Karpas-422 (cell line): ENCODE measurements at regions not wholly inside any gene's neighbourhood (a gene's known extent, or its start where the extent isn't known, plus 50 kb on each side); places are given as distances from the start of the nearest gene placed in this dataset. TPM values are rescaled to one million over a fixed set of nuclear protein-coding genes. Genes with fewer than 3 reads are reported as not detected.

Source experiments
- DNase-seq: peaks from one replicate; pipeline ENCODE4 v3.0.0-alpha.2; 2015
- H2AFZ ChIP-seq: fragments of 200-600 bp; sonication (generic); 2 replicates; pipeline ENCODE4 v1.6.1; 2014; ENCODE audit warnings: antibody characterized with exemption, low read length, mixed read lengths
- H3K27ac ChIP-seq: fragments of 200-600 bp; sonication (generic); 2 replicates; pipeline ENCODE4 v1.5.1; 2014; ENCODE audit warnings: mild to moderate bottlenecking, low read length, moderate library complexity
- H3K27me3 ChIP-seq: fragments of 200-600 bp; sonication (generic); 2 replicates; pipeline ENCODE4 v1.6.1; 2014; ENCODE audit warnings: low read length, mixed read lengths
- H3K36me3 ChIP-seq: fragments of 200-600 bp; sonication (generic); 2 replicates; pipeline ENCODE4 v1.6.1; 2014; ENCODE audit warnings: low read length, mixed read lengths; ENCODE audit not compliant: insufficient read depth
- H3K4me1 ChIP-seq: fragments of 200-600 bp; sonication (generic); 2 replicates; pipeline ENCODE4 v1.6.1; 2014; ENCODE audit warnings: mild to moderate bottlenecking, low read length, mixed read lengths
- H3K4me2 ChIP-seq: fragments of 200-600 bp; sonication (generic); 2 replicates; pipeline ENCODE4 v1.6.1; 2014; ENCODE audit warnings: low read length, low read depth, mild to moderate bottlenecking; ENCODE audit not compliant: poor library complexity, severe bottlenecking
- H3K4me3 ChIP-seq: fragments of 200-600 bp; sonication (generic); 2 replicates; pipeline ENCODE4 v1.5.1; 2014; ENCODE audit warnings: mild to moderate bottlenecking, antibody characterized with exemption, low read length, mixed read lengths
- H3K79me2 ChIP-seq: fragments of 200-600 bp; sonication (generic); 2 replicates; pipeline ENCODE4 v1.6.1; 2014; ENCODE audit warnings: mild to moderate bottlenecking, low read length, mixed read lengths
- H3K9ac ChIP-seq: fragments of 200-600 bp; sonication (generic); 2 replicates; pipeline ENCODE4 v1.6.0; 2014; ENCODE audit warnings: low read length
- H3K9me2 ChIP-seq: fragments of 200-600 bp; sonication (generic), shearing (Covaris generic); replicated peaks from 2 replicates; pipeline ENCODE4 v1.6.0; 2014; ENCODE audit warnings: mild to moderate bottlenecking, low read length, moderate library complexity; ENCODE audit not compliant: insufficient read depth
- H3K9me3 ChIP-seq: fragments of 300-700, 200-600 bp; sonication (generic); 2 replicates; pipeline ENCODE4 v1.6.1; 2014; ENCODE audit warnings: low read length, mixed read lengths
- H4K20me1 ChIP-seq: fragments of 200-600 bp; sonication (generic); 2 replicates; pipeline ENCODE4 v1.6.1; 2014; ENCODE audit warnings: mild to moderate bottlenecking, antibody characterized with exemption, low read length, low read depth; ENCODE audit not compliant: insufficient read depth
- small RNA-seq: library from RNA; depleted of rRNA; stranded (forward); fragments of <200 nt; gene quantifications from one replicate; pipeline ENCODE3, GENCODE V24; 2014

GRCh38 chr4:113822555-113823290 is 61.2 kb upstream of the CAMK2D start:
- no peak overlapping the region for H3K27ac ChIP-seq

GRCh38 chr4:113821856-113822255 is 60.3 kb upstream of the CAMK2D start:
- H3K9me2 ChIP-seq, result no peaks in the 10 kb centered on the region
- no peak overlapping the region for H3K4me2 ChIP-seq
- no peak overlapping the region for H3K4me3 ChIP-seq
- H3K27ac ChIP-seq, result no peak overlapping the region
- no peaks in the 10 kb centered on the region for H3K9me3 ChIP-seq
- H2AFZ ChIP-seq, result no peak overlapping the region
- H3K4me1 ChIP-seq, result no peaks in the 10 kb centered on the region
- no peaks in the 10 kb centered on the region for H3K36me3 ChIP-seq
- DNase-seq, result no peak
- H3K27me3 ChIP-seq, result peaks cover 2% of the 10 kb centered on the region; the same call in 1 of the 2 replicates
- no peaks in the 10 kb centered on the region for H4K20me1 ChIP-seq
- H3K79me2 ChIP-seq, result no peaks in the 10 kb centered on the region
- no peak overlapping the region for H3K9ac ChIP-seq

More at GRCh38 chr4:113822555-113823290, 61.2 kb upstream of the CAMK2D start:
- Histone ChIP-seq H3K4me3 (no peak overlapping the region), H3K79me2 (no peaks in the 10 kb centered on the region), H3K4me2 (no peak overlapping the region), H3K4me1 (no peaks in the 10 kb centered on the region), H2AFZ (no peak overlapping the region), H3K9me3 (no peaks in the 10 kb centered on the region), H3K27me3 (peaks cover 2% of the 10 kb centered on the region; the same call in 1 of the 2 replicates), H3K9ac (no peak overlapping the region), H3K9me2 (no peaks in the 10 kb centered on the region), H3K36me3 (no peaks in the 10 kb centered on the region), H4K20me1 (no peaks in the 10 kb centered on the region)
- no peak for DNase-seq

GRCh38 chr4:113820108-113820507 is 58.6 kb upstream of the CAMK2D start:
- Histone ChIP-seq H3K9me3 (no peaks in the 10 kb centered on the region), H3K27ac (no peak overlapping the region), H3K27me3 (peaks cover 2% of the 10 kb centered on the region; the same call in 1 of the 2 replicates), H3K9ac (no peak overlapping the region), H3K9me2 (no peaks in the 10 kb centered on the region), H4K20me1 (no peaks in the 10 kb centered on the region), H3K4me2 (no peak overlapping the region), H2AFZ (no peak overlapping the region), H3K4me1 (no peaks in the 10 kb centered on the region), H3K36me3 (no peaks in the 10 kb centered on the region), H3K4me3 (no peak overlapping the region), H3K79me2 (no peaks in the 10 kb centered on the region)
- no peak for DNase-seq

- H3K4me1 ChIP-seq, result no peaks in the 10 kb centered on the region
- H3K9me3 ChIP-seq, result no peaks in the 10 kb centered on the region
- H3K9me2 ChIP-seq, result no peaks in the 10 kb centered on the region
- no peaks in the 10 kb centered on the region for H4K20me1 ChIP-seq
- H3K4me3 ChIP-seq, result no peak overlapping the region
- no peaks in the 10 kb centered on the region for H3K36me3 ChIP-seq
- H3K27ac ChIP-seq, result no peak overlapping the region
- H3K79me2 ChIP-seq, result no peaks in the 10 kb centered on the region
- no peak overlapping the region for H2AFZ ChIP-seq
- no peaks in the 10 kb centered on the region for H3K27me3 ChIP-seq
- no peak for DNase-seq
- H3K9ac ChIP-seq, result no peak overlapping the region
- H3K4me2 ChIP-seq, result no peak overlapping the region
These were observed 54.3 kb upstream of the CAMK2D start for GRCh38 chr4:113815826-113816225.

- Histone ChIP-seq H3K9ac (no peak overlapping the region), H2AFZ (no peak overlapping the region), H3K4me3 (no peak overlapping the region), H3K36me3 (no peaks in the 10 kb centered on the region), H3K9me2 (no peaks in the 10 kb centered on the region), H3K27ac (no peak overlapping the region), H4K20me1 (no peaks in the 10 kb centered on the region), H3K27me3 (no peaks in the 10 kb centered on the region), H3K4me2 (no peak overlapping the region), H3K4me1 (no peaks in the 10 kb centered on the region), H3K79me2 (no peaks in the 10 kb centered on the region), H3K9me3 (no peaks in the 10 kb centered on the region)
- no peak for DNase-seq
These were observed 49.8 kb upstream of the CAMK2D start for GRCh38 chr4:113811359-113811758.

Small RNA genes in the stretch of these regions (small RNA-seq; reads per million reads assigned to genes)
- gene AC111193.1, result not detected
